ENCODE measurements at regions not wholly inside any gene's neighbourhood (a gene's known extent, or its start where the extent isn't known, plus 50 kb on each side); places are given as distances from the start of the nearest gene placed in this dataset.

DNA sequence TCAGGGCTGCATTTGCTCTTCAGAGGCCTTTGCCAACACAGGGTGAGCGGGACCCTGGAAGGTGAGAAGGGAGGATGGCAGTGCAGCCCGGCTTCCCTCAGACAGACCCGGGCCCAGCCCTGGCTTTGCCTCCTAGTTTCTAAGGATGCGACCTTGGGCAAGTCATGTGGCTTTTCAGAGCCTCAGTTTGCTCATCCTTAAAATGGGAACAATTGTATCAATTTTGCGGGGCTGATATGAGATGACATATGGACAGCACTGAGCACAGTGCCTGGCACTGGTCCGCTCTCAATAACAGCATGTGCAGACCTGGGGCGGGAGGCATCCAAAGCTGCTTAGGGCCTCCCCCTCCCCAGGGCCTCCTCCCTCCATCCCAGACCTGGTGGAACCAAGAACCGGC lies 74.7 kb upstream of the THY1 start:
- TF ChIP-seq YY1 (IDR thresholded peaks at IDR 0.05; ENCODE audit: insufficient read depth, insufficient read length) (no peak), ZNF274 (IDR thresholded peaks at IDR 0.05; ENCODE audit: low read depth, low read length) (no peak)

All from NT2/D1 (cell line).